GM21723 (cell line): ENCODE measurements at regions not wholly inside any gene's neighbourhood (a gene's known extent, or its start where the extent isn't known, plus 50 kb on each side); places are given as distances from the start of the nearest gene placed in this dataset.

Experiments
- ATAC-seq: cut with Tn5 transposase; IDR thresholded peaks from one replicate; pipeline ENCODE4 v1.9.1; 2021; ENCODE audit warnings: mild to moderate bottlenecking, moderate library complexity; ENCODE audit not compliant: unreplicated experiment

- no peak for ATAC-seq
Measured at GRCh38 chr7:85471307-85471706, 284.5 kb upstream of the SEMA3D start.

DNA sequence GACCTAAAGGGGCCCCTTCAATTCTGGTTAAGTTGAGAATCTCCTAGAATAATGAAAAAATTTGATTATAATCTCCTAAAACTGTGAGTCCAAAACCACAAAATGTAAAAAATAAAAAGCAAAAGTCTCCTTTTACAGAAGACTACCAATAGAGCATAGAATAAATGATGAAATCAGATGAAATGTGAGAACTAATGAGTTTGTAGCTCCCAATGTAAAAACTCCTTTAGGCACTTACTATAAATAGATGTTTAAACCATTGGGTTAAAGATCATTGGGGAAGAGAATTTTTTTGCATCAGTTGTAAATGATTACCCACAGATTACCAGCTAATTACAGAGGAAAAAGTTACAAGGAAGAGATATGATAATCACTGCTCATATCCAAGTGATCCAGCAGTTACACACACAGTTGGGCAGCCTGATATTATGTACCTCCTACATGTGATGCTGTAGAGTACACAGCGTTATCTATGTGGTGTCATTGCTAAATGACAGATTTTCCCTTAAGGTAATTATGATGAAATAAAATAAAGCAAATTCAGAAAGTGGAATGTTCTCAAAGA lies 282.7 kb upstream of the SEMA3D start:
- no peak for ATAC-seq

DNA sequence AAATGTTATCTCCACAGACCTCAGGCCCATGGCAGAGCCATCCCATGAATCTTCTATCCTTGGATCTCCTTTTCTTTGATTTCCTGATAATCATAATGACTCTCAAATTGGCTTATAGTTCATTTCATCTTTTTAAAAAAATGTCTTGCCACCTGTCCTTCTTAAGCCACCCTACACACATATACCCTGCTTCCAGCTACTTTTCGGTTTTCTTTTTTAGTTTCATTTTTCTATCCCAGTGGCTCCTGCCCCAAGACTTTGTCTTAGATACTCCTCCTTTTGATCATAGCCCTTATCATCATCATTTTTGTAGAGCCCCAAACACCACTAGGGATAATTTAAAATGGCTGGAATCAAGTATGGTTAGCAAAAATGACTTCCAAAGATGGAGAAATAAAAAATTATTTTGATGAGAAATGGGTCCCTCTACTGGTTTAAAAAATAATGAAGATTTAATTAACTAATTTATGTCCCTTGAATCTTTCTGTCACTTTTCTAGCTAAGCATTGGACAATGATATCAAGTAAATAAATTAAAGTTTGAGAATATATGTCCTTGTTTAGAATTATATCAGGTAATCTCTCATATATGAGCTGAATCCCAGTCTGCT lies 277.3 kb upstream of the SEMA3D start:
- no peak for ATAC-seq

DNA sequence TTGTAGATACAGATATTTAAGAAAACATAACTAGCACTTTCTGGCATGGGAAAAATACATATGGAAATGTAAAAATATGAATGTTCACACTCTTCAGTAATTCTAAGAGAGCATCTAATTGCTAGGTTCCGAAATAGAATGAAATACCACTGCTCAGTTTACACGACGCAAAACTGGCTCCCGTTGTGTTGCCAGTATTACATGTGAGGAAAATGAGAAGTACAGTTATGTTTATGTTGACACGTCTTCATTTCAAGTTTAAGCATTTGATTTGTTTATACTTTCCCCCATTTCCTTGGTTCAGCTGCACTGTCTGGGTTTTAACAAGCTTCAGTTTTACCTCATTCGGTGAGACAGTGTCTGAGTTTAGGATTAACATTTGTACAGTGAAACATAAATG lies 275.8 kb upstream of the SEMA3D start:
- no peak for ATAC-seq

- ATAC-seq, result no peak
Measured at GRCh38 chr7:85457911-85458310, 271.1 kb upstream of the SEMA3D start.

DNA sequence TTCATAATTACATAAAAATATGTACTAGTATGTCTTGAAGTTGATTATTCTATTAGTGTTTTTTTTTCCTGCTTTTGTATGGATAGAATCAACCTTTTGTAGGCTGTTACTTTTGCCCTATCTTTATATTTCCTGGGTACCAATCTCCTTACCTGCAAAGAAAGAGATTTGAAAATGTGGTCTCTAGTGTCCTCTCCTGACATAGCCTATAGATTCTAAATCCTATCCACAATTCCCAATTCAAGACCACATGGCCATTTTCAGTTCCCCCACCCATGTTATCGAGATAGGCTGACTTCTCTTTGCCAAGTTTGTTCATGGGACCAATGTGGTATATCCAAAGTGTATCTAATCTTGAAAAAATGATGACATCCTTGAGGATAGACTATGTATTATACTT lies 269.4 kb upstream of the SEMA3D start:
- no peak for ATAC-seq

GRCh38 chr7:85454904-85455303 lies 268.0 kb upstream of the SEMA3D start:
- no peak for ATAC-seq

- no peak for ATAC-seq
Measured at GRCh38 chr7:85452674-85453073, 265.8 kb upstream of the SEMA3D start.

- ATAC-seq, result no peak
Measured at GRCh38 chr7:85449478-85449877, 262.6 kb upstream of the SEMA3D start.

- ATAC-seq, result no peak
Measured at GRCh38 chr7:85447004-85447403, 260.1 kb upstream of the SEMA3D start.

- no peak for ATAC-seq
Measured at GRCh38 chr7:85426487-85426960, 239.7 kb upstream of the SEMA3D start.

DNA sequence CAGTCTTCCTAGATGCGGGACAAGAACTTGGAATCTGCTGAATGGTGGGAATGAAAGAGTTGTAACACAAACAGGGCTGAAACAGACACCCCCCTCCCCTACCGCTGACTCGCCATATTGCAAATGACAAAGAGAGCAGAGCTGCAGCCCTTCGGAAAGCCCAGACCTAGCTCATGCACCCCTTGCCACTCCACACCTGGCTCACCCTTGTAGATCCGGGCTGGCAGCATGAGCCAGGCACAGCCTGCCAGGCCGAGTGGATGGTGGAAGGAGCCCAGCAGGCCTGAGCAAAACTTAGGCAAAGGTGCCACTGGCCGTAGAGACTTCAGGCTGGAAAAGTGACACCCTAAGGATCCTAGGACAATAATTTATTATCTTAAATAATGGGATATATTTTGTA lies 237.4 kb upstream of the SEMA3D start:
- ATAC-seq, result no peak

- no peak for ATAC-seq
Measured at GRCh38 chr7:85423209-85423895, 236.5 kb upstream of the SEMA3D start.

GRCh38 chr7:85415743-85416142 lies 228.9 kb upstream of the SEMA3D start:
- ATAC-seq, result no peak

- ATAC-seq, result no peak
Measured at GRCh38 chr7:85413718-85414117, 226.9 kb upstream of the SEMA3D start.

DNA sequence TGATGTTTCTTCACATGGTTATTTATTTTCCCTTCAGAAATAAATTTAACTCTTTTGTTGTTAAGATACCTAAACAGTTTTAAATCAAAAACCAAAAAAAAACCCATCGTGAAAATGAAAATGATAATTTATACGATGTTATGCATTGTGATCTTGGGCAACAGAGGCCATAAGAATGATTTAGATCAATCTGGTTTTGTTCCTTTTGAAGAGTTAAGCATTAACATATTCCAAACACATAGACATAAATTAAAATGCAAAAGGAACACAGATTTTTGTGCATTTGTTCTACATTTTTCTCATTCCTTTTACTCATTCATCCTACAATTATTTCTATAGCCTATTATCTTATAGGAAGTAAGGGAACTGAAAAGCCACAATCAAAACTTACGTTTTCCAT lies 226.1 kb upstream of the SEMA3D start:
- ATAC-seq, result no peak

GRCh38 chr7:85407391-85407790 lies 220.5 kb upstream of the SEMA3D start:
- no peak for ATAC-seq

GRCh38 chr7:85405016-85405902 lies 218.4 kb upstream of the SEMA3D start:
- ATAC-seq, result no peak

DNA sequence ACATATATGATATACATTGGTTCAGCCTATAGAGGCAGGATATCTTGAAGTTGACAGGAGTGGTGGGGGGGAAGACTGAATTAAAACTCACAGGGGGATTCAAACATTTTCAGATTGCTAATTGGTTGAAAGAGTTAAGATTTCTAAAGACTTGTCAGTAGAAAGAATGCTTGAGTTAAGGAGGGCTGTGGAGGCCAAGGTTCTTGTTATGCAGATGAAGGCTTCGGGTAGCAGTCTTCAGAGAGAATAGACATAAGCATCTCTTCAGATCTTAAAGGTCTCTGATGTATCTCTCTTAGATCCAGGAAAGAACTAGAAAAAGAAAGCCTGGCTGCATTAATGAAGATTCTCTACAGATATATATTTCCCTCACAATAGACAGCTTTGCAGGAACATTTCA lies 209.8 kb upstream of the SEMA3D start:
- no peak for ATAC-seq

DNA sequence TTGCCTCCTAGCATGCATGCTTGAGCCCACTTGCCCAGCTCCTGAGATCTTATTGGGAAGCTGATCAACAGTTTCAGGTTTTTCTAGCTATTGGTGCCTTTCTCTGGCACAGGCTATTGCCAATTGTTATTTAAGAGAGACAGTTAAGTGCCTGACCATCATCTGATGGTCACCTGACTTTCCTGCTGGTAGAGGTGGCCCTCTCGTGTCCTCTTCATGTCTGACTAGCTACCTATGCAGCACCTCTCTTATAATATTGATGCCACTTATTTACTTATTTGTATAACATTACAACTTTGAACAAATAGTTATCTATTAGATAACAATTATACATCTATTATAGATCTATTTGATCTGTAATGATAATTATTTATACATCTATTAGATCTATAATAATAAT lies 205.9 kb upstream of the SEMA3D start:
- ATAC-seq, result no peak

DNA sequence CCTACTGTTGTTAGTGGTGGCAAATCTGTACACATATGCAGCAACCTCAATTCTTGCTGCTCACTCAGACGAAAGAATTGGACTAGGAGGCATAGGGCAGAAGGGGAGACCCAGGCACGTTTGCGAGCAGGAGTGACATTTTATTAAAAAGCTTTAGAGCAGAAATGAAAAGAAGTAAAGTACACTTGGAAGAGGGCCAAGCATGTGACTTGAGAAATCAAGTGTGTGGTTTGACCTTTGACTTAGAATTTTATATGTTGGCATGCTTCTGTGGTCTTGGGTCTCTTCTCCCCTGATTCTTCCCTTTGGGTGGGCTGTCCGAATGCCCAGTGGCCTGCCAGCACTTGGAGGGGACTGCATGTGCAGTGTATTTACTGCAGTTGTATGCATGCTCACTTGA lies 205.5 kb upstream of the SEMA3D start:
- no peak for ATAC-seq
